AG09309 (cell line): ENCODE measurements at regions not wholly inside any gene's neighbourhood (a gene's known extent, or its start where the extent isn't known, plus 50 kb on each side); places are given as distances from the start of the nearest gene placed in this dataset.
"Not testable (repeated sequence)": the region's sequence is repeated elsewhere in the genome, so short reads cannot be mapped to it uniquely, and the experiment has no call there.

Experiments
- DNase-seq: peaks from one replicate; pipeline ENCODE4 v3.0.0-alpha.2; 2010; ENCODE audit warnings: low read depth
- H3K4me3 ChIP-seq: 2 replicates; pipeline ENCODE4 v1.5.1; 2011; ENCODE audit warnings: mild to moderate bottlenecking, low read depth, low read length, moderate library complexity; ENCODE audit not compliant: control insufficient read depth
- TF ChIP-seq, protein P1 (sequence below): IDR thresholded peaks from 2 replicates; pipeline ENCODE4 v1.5.1; 2011; ENCODE audit warnings: mild to moderate bottlenecking, low read depth, low read length, inconsistent platforms; ENCODE audit not compliant: insufficient read depth, control insufficient read depth; ENCODE audit errors: missing control alignments

DNA sequence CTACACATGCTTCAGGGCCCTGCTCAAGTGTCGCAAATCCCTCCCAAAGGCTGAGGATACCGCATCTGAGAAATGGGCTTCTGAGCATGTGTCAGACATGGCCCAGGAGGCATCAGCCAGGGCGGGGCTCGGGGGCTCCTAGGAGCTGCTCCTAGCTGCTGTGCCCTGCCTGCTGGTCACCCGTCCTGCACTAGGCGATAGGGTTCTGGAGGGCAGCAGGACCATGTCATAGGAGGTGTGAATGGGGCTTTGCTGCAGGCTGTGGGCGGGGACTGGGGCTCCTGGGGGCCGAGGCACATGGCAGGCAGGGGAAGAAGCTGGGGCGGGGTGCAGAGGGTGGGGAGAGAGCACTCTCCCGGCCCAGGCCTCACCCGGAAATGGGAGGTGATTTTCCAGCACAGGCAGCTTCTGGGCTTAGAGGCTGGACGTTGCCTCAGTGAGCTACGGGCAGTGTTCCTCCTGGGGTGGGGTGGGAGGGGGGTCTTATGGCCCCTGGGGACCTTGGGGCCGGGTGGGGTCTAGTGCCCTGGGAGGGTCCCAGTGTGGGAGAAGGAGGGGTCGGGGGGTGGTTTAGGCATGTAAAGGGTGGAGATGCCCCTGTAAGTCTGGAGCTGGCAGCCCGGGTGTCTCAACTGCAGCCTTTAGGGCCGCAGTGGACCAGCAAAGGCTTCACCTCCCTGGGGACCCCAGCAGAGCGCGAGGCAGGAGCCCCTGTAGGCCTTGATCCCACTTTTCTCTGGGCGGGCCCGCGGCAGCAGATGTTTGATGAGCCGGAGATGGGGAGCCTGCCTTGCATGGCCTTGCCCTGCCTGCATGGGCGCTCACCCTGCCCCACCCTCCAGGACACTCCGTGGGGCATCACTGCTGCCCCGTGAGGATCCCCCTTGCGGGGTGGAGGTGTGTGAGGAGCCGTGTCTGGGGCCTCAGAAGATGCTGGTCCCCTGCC, 98.6 kb upstream of the LRPAP1 start:
- TF ChIP-seq, protein P1, sequence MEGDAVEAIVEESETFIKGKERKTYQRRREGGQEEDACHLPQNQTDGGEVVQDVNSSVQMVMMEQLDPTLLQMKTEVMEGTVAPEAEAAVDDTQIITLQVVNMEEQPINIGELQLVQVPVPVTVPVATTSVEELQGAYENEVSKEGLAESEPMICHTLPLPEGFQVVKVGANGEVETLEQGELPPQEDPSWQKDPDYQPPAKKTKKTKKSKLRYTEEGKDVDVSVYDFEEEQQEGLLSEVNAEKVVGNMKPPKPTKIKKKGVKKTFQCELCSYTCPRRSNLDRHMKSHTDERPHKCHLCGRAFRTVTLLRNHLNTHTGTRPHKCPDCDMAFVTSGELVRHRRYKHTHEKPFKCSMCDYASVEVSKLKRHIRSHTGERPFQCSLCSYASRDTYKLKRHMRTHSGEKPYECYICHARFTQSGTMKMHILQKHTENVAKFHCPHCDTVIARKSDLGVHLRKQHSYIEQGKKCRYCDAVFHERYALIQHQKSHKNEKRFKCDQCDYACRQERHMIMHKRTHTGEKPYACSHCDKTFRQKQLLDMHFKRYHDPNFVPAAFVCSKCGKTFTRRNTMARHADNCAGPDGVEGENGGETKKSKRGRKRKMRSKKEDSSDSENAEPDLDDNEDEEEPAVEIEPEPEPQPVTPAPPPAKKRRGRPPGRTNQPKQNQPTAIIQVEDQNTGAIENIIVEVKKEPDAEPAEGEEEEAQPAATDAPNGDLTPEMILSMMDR: no peak
- no peak overlapping the region for H3K4me3 ChIP-seq
- no peak for DNase-seq

DNA sequence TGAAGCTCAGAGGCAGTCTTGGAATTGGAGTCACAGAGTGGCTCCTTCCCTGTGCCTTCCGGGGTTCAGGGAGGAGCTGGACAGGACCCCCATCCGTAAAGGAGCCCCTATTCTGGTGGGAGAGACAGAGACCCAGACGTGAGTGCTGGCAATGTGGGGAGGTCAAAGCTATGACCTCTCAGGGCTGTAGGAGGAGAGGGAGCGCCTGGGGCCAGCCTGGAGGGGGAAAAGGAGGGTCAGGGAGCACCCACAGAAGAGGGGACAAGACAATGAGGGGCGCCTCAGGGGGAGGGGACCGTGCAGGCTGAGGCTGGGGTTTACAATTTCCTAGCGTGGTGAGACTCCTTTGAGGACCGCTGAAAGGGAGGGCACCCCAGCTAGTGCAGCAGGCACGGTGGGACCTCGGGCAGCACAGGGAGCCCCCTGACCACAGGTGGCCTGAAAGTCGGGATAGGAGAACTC, 97.9 kb upstream of the LRPAP1 start:
- H3K4me3 ChIP-seq: no peak overlapping the region
- no peak for DNase-seq
- TF ChIP-seq, protein P1: no peak

DNA sequence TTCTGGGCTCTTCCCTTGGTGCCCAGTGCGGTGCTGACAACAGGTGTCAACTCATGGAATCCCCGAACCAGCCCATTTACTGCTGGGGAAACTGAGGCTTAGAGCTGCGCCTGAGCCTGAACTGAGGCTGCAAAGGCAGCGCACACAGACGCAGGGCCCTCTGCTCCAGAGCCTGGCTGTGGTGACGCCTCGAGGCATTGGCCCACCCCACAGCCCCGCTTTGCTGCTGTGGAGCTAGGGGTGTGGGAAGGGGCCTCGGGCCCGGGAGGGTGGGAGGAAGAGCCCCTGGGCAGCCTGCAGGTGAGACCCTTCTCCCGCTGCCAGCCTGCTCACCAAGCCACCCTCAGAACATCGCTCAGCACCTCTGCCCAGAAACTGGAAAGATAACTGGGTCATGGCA, 97.4 kb upstream of the LRPAP1 start:
- DNase-seq: no peak
- TF ChIP-seq, protein P1: no peak
- H3K4me3 ChIP-seq: no peak overlapping the region

DNA sequence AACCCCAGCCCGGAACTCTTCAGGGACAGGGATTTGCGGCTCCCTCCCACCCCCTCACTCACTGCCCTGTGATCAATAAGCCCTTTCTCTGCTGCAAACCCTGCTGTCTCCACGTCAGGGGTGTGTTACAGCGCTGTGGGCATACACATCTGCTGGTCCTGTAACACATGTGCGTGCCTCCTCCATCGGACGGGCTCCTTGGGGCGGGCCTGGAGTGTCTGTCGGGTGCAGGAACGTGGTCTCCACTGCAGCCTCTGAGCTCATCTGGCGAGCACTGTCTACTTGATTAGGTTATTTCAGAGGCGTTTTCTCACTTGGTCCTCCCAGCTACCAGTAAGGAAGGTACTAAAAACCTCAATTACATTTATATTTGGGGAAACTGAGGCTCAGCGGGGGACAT, 97.0 kb upstream of the LRPAP1 start:
- H3K4me3 ChIP-seq, DNase-seq: not testable (repeated sequence)

DNA sequence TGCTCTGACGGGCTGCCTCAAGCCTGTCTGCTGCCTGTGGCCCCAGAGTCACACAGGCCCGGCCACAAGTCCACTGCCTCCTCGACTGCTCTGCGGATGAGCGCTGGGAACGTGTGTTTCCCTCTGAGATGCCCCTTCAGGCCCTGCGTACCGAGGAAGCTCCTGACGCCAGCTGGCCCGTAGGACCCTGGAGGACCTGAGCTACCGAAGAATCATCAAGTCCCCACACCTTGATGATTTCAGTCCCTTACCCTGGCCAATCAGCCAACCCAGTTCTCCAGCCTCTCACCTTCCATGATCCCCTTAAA, 96.6 kb upstream of the LRPAP1 start:
- DNase-seq: no peak
- TF ChIP-seq, protein P1: no peak
- H3K4me3 ChIP-seq: no peak overlapping the region

DNA sequence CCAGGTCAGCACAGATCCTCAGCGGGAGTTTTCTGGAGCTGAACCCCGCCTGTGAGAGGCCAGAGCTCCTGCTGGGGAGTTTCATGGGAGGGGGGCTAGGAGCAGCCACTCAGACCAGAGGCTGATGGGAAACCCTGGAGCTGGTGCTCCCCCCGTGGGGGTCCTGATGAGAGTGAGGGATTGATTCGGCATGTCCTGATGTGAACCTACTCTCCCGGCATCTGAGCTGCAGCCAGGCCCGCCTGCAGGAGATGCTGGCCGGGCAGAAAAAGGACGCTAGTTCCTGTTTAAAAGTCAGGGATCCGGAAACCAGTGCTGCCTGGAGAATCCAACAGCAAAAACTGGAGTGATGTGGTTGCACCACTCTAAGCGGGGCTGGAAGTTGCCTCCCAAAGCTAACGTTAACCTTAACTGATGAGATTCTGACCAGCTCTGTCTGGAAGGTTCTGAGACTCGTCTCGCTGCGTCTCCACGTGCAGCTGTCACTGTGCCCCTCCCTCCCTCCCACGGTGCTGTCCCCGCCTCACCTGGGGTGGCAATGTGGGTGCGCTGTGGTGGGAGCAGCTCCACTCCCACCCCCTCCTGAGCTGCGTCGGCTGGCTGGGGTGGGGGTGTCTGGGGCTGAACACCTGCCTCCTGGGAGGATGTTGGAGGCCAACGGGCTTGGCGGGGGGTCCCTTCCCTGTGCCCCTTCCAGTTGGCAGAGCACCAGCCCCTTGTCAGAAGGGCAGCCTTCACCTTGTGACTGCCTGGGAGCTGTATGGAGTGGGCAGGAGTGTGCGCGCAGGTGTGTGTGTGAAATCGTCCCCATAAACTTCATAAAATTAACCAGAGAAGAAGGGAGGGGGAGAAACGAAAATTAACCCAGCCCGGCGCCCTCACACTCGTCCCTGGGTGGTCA, 96.0 kb upstream of the LRPAP1 start:
- not testable (repeated sequence) for DNase-seq, H3K4me3 ChIP-seq

DNA sequence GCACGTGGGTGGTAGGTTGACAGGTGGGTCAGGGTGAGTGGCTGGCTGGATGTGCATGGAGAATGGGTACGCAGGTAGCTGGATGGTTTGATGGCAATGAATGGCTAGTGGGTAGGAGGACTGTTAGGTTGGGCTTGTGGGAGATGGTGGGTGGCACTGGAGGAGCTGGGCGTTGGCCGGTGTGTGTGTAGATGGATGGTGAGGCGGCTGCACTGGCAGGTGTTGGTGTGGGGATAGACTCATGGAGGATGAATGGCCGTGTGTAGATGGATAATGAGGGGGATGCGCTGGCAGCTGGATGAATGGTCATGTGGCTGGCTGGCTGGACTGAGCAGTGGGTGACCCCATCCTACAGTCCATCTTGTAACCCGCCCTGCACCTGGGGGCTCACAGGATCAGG, 95.2 kb upstream of the LRPAP1 start:
- DNase-seq, H3K4me3 ChIP-seq: not testable (repeated sequence)

DNA sequence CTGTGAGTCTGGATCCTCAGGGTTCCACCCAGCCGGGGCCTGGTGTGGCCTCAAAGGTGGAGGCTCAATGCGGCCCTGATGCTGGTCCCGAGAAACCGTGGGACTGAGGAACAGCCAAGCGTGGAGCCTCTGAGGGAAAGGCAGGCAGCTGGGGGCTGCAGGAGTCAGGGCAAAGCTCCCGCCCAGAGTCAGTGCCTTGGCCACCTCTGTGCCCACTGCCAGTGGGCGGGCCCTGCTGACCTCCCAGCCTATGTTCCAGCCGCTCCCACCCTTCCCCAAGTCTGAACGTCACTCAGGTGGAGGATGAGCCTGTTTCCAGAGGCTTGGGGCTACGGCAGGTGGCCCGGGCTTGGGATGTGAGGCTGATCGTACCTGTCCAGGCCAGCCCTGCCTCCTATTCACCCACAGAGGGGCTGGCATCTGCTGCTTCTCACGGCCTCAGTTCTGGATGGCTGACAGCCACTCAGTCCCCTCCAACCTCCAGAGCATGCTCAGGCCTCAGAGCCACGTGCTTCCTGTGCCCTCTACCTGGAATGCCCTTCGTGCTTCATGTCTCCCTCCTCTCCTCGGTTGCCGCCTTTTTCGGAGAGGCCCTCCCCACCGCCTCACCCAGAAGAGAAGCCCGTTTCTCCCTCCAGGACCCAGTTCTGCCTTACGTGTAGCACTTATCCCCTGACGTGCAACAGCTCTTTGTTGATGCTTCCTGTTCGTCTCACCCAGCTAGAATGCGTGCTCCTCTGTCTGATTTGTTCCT, 94.1 kb upstream of the LRPAP1 start:
- H3K4me3 ChIP-seq, DNase-seq: not testable (repeated sequence)

DNA sequence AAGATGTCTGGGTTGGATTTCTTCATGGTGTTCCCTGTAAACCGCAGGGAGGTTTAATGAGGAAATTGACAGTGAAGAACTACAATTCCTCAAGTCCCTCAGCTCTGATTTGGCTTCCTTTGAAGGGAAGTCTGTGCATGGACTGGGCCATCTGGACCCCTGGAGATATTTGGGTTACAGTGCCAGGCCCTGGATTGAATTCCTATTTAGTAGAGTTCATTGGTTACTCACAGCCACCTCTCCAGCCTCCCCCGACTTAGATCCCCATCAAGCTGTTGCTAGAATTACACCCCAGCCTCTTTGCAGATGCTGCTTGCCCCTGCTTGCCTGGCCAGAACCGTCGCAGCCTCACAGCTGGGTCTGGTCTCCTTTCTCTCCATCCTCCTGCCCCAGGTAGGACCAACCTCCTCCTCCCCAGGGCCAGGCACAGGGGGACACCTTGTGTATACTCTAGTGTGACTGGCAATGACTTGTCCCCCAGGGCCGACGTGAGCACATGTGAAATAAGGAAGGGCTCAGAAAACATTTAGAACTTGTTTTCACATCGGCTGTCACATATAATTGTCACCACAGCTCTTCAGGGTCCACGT, 93.2 kb upstream of the LRPAP1 start:
- H3K4me3 ChIP-seq, DNase-seq: not testable (repeated sequence)

DNA sequence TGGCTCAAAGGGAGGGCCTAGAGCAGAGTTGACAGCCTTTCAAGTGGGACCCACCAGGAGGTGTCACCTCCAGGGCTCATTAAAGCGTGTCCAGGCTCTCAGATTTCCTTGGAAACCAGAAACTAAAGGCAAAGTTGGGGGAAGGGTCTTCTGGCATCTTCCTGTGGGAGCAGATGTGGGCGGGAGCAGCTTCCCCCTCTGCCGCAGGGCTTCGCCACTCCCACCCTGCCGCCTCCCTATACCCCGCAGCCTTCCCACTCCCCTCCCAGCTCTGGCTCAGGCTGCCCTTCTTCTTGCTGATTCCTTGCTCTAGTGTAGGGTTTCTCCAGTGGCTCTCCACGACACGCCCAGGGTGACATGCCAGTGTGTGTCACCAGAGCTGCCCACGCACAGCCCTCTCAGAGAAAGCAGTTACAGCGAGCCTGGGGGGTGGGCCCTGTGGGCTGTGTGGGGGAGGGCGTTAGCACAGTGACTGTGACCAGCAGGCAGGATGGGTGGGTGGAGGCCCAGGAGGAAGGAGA, 91.6 kb upstream of the LRPAP1 start:
- DNase-seq, H3K4me3 ChIP-seq: not testable (repeated sequence)
